DMS79 treated with DMSO at 0.1 percent for 48 hours (cell line): ENCODE measurements at regions not wholly inside any gene's neighbourhood (a gene's known extent, or its start where the extent isn't known, plus 50 kb on each side); places are given as distances from the start of the nearest gene placed in this dataset.

Source experiments
- DNase-seq: peaks from one replicate; lab custom pipeline; 2025; lab: John Stamatoyannopoulos, UW

- no peak for DNase-seq
Measured at GRCh38 chr5:135248801-135249231, 150.2 kb downstream of the MACROH2A1 start.

GRCh38 chr5:135246923-135247795, 151.9 kb downstream of the MACROH2A1 start:
- peak; percentile 45 for DNase-seq

- DNase-seq, result peak; percentile 23
Measured at GRCh38 chr5:135246605-135246922, 152.5 kb downstream of the MACROH2A1 start.

GRCh38 chr5:135245521-135246499, 153.2 kb downstream of the MACROH2A1 start:
- no peak for DNase-seq

- DNase-seq, result no peak
Measured at GRCh38 chr5:135244620-135245021, 154.4 kb downstream of the MACROH2A1 start.

- DNase-seq, result no peak
Measured at GRCh38 chr5:135243556-135244285, 155.3 kb downstream of the MACROH2A1 start.

GRCh38 chr5:135242866-135243555, 156.0 kb downstream of the MACROH2A1 start:
- DNase-seq, result no peak

- DNase-seq, result peak; percentile 50
Measured at GRCh38 chr5:135242021-135242865, 156.8 kb downstream of the MACROH2A1 start.

GRCh38 chr5:135241536-135241935, 157.5 kb downstream of the MACROH2A1 start:
- DNase-seq, result no peak

- DNase-seq, result no peak
Measured at GRCh38 chr5:135240781-135241360, 158.2 kb downstream of the MACROH2A1 start.

GRCh38 chr5:135240283-135240633, 158.8 kb downstream of the MACROH2A1 start:
- no peak for DNase-seq

- DNase-seq, result no peak
Measured at GRCh38 chr5:135239453-135240282, 159.4 kb downstream of the MACROH2A1 start.

GRCh38 chr5:135238622-135239452, 160.2 kb downstream of the MACROH2A1 start:
- no peak for DNase-seq

- no peak for DNase-seq
Measured at GRCh38 chr5:135237748-135238103, 161.3 kb downstream of the MACROH2A1 start.

GRCh38 chr5:135236908-135237747, 161.9 kb downstream of the MACROH2A1 start:
- no peak for DNase-seq

- DNase-seq, result no peak
Measured at GRCh38 chr5:135236228-135236907, 162.7 kb downstream of the MACROH2A1 start.
